Esophagus muscularis mucosa (tissue), 4 donors: ENCODE measurements at regions not wholly inside any gene's neighbourhood (a gene's known extent, or its start where the extent isn't known, plus 50 kb on each side); places are given as distances from the start of the nearest gene placed in this dataset.

Experiments used
- EP300 ChIP-seq: sonication (generic); formaldehyde crosslinking; IDR thresholded peaks from one replicate; pipeline ENCODE4 v1.6.1; 2017; ENCODE audit warnings: antibody characterized with exemption
- POLR2A ChIP-seq: fragments of 450-650 bp; IDR thresholded peaks from one replicate; pipeline ENCODE4 v1.6.1; 2017; ENCODE audit warnings: antibody characterized with exemption, moderate library complexity, mild to moderate bottlenecking, low read depth
- POLR2AphosphoS5 ChIP-seq, 2 donors: sonication (generic); formaldehyde crosslinking; IDR thresholded peaks; one replicate each; pipeline ENCODE4 v1.6.1; 2017; ENCODE audit warnings: antibody characterized with exemption in 2 of 2
- TF ChIP-seq, protein P1 (sequence below), 3 experiments: fragments of 200-600 bp in 2 of 3; fragments of 450-650 bp in 1 of 3; sonication (generic) in 2 of 3; IDR thresholded peaks; one replicate each; pipeline ENCODE4 v1.5.1; 2017 to 2019; ENCODE audit warnings: antibody characterized with exemption in 3 of 3, mild to moderate bottlenecking in 2 of 3, moderate library complexity in 1 of 3

DNA sequence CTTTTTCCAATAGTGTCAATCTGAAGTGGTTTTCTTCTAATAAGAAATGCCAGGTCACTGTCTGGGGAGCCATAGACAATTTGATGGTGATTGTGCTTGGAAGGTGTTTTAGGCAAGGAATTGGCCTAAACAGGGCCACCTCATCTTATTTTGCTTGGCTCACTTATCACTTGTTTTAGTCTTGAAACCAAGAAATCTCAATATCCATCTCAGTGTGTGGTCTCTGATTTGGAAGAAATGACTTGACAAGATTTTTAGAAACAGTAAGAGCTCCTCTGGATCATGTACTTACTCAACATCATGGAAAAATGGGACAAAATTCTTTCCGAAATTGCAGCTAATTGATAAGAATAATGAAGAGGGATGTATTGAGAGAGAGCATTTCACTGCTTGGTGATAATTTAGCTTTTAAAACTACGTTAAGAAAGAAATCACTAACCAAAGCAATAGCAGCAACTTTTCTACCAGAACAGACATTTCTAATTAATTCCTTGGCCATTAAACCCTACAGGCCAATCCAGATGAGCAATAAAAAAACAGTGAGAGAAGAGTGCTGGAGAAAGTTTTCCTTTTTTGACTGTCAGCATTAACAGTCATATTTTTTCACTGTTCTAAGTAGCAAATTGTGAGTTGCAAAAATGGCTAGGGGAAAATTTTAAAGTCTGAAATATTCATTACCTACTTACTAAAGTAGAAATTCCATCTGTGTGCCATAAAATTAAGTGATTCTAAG, 157.3 kb downstream of the AEBP2 start:
- TF ChIP-seq POLR2AphosphoS5 (IDR thresholded peaks at IDR 0.05) (no peak), POLR2A (no peak), EP300 (no peak)
- TF ChIP-seq, protein P1, sequence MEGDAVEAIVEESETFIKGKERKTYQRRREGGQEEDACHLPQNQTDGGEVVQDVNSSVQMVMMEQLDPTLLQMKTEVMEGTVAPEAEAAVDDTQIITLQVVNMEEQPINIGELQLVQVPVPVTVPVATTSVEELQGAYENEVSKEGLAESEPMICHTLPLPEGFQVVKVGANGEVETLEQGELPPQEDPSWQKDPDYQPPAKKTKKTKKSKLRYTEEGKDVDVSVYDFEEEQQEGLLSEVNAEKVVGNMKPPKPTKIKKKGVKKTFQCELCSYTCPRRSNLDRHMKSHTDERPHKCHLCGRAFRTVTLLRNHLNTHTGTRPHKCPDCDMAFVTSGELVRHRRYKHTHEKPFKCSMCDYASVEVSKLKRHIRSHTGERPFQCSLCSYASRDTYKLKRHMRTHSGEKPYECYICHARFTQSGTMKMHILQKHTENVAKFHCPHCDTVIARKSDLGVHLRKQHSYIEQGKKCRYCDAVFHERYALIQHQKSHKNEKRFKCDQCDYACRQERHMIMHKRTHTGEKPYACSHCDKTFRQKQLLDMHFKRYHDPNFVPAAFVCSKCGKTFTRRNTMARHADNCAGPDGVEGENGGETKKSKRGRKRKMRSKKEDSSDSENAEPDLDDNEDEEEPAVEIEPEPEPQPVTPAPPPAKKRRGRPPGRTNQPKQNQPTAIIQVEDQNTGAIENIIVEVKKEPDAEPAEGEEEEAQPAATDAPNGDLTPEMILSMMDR (IDR thresholded peaks at IDR 0.05), result no peak
